Psoas muscle (tissue), 7 donors: ENCODE measurements at regions not wholly inside any gene's neighbourhood (a gene's known extent, or its start where the extent isn't known, plus 50 kb on each side); places are given as distances from the start of the nearest gene placed in this dataset.

Experiments used
- ATAC-seq, 4 donors: fragments of 200-7000 bp; cut with Tn5 transposase; one replicate each; pipeline ENCODE4 v1.9.1; 2020; ENCODE audit warnings: moderate library complexity in 3 of 4, mild to moderate bottlenecking in 2 of 4
- DNase-seq, 2 donors: peaks; one replicate each; pipeline ENCODE4 v3.0.0-alpha.2; 2020
- H3K27ac ChIP-seq: fragments of 200-600 bp; one replicate; pipeline ENCODE4 v1.8.0; 2022
- H3K27me3 ChIP-seq, 3 donors: fragments of 200-600 bp in 1 of 3; one replicate each; pipeline versions ENCODE4 v1.6.1 to v1.8.0; 2013 to 2022; ENCODE audit warnings: low read length in 2 of 3, mild to moderate bottlenecking in 2 of 3, moderate library complexity in 1 of 3; ENCODE audit not compliant: insufficient read depth in 3 of 3
- H3K36me3 ChIP-seq, 2 donors: fragments of 200-600 bp in 1 of 2; one replicate each; pipeline versions ENCODE4 v1.6.1 to v1.8.0; 2013 to 2022; ENCODE audit warnings: low read depth in 1 of 2, mild to moderate bottlenecking in 1 of 2, moderate library complexity in 1 of 2; ENCODE audit not compliant: insufficient read depth in 1 of 2
- H3K4me1 ChIP-seq: fragments of 200-600 bp; one replicate; pipeline ENCODE4 v1.8.0; 2022
- H3K4me3 ChIP-seq: fragments of 200-600 bp; one replicate; pipeline ENCODE4 v1.8.0; 2022; ENCODE audit warnings: mild to moderate bottlenecking
- H3K9me3 ChIP-seq: fragments of 200-600 bp; one replicate; pipeline ENCODE4 v1.8.0; 2022
- CTCF ChIP-seq: fragments of 200-600 bp; IDR thresholded peaks from one replicate; pipeline ENCODE4 v1.8.0; 2022; ENCODE audit warnings: antibody characterized with exemption
- WGBS, 3 donors: extraction: QIAGEN DNeasy Blood & Tissue Kit; methylation state at CpG; one replicate each; pipeline versions ENCODE4 v1.1.6 to v1.1.7; 2013; 5-methylcytosine and 5-hydroxymethylcytosine counted together
- intact Hi-C, 2 donors: fragments of 100-400 bp; cut with DNase I; formaldehyde crosslinking; loops; one replicate each; pipeline versions ENCODE4 v1.11.0 to v1.14.2; 2022
- donor health status: healthy with polysubstance abuse.
- donor health status: DM: no; HTN: no; CAD: no; lungs with moderate emphysema.
- donor health status: Bipolar disorder and iron deficiency.
- donor health status: healthy.
- donor health status: DM: yes; HTN: yes; CAD: no.
- donor health status: DM: no; HTN: no; CAD: no.
- donor health status: DM: yes; HTN: yes; CAD: no.

DNA sequence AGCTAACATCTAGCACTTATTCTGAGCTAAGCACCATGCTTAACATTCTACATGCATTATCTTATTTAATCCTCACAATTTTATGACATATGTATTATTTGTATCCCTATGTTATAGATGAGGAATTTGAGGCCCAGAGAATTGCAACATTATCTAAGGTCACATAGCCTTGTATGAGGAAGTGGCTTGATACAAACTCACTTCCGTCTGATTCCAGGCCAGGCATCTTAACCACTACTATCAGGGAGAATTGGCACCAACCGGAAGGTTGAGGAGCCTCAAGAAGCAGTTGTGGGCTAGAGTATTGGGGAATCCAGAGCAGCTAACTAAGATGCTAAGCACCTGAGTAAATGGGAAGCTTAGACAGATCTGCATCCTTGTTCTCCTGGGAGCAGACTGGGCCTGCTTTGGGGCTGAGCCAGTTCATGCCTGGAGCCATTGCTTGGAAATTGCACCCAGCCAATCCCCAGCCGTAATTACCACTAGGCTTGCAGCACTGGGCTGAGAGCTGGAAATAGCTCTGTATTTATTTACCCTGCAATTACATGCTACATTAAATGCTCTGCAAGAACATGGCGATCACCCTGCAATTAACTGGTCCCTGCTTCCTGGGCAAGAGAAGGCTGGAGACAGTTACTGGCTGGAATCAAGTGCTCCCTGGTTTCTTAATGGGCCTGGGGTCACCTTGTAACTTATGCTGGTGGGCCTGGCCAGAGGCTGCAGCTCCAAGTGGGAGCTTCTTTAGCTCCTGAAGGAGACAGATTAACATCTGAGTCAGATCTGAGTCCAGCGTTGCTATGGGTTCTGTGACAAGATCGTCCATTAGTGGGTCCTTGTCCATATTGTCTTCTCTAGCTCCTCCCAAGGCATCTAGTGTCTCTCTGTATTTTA lies 273.1 kb upstream of the CCL2 start:
- H3K4me3 ChIP-seq, result no peak overlapping the region
- no peaks in the 10 kb centered on the region for H3K27me3 ChIP-seq
- H3K9me3 ChIP-seq, result no peaks in the 10 kb centered on the region
- no peaks in the 10 kb centered on the region for H3K4me1 ChIP-seq
- no peak for TF ChIP-seq CTCF
- H3K27ac ChIP-seq, result no peak overlapping the region
- intact Hi-C loops, result no loop called here
- WGBS, 3 donors, result 28 to 46% (median 42%) methylated on average over 6 of the region's 6 CpGs
- no peak for DNase-seq
- H3K36me3 ChIP-seq, result no peaks in the 10 kb centered on the region
- no peak for ATAC-seq

DNA sequence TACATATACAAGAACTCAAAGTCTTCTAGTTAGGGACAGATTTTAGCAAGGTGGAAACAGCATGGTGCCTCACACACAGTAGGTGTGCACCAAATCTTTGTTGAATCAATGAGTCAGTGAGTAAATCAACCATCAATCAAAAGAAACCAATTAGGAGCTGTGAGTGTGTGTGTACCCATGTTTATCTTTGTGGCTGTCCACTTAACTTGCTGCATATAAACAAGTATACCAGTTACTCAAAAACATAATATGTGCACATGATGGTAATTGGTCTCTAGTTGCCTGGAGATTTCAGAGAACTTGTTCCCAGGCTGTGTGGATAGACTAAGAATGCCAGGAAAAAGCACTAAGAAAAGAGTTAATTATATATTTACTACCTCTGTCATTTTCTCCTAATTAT lies 272.2 kb upstream of the CCL2 start:
- Histone ChIP-seq H3K36me3 (no peaks in the 10 kb centered on the region), H3K27me3 (no peaks in the 10 kb centered on the region), H3K27ac (no peak overlapping the region), H3K9me3 (no peaks in the 10 kb centered on the region), H3K4me3 (no peak overlapping the region), H3K4me1 (no peaks in the 10 kb centered on the region)
- DNase-seq (no peak), ATAC-seq (no peak)
- intact Hi-C loops, result no loop called here
- TF ChIP-seq CTCF, result no peak

DNA sequence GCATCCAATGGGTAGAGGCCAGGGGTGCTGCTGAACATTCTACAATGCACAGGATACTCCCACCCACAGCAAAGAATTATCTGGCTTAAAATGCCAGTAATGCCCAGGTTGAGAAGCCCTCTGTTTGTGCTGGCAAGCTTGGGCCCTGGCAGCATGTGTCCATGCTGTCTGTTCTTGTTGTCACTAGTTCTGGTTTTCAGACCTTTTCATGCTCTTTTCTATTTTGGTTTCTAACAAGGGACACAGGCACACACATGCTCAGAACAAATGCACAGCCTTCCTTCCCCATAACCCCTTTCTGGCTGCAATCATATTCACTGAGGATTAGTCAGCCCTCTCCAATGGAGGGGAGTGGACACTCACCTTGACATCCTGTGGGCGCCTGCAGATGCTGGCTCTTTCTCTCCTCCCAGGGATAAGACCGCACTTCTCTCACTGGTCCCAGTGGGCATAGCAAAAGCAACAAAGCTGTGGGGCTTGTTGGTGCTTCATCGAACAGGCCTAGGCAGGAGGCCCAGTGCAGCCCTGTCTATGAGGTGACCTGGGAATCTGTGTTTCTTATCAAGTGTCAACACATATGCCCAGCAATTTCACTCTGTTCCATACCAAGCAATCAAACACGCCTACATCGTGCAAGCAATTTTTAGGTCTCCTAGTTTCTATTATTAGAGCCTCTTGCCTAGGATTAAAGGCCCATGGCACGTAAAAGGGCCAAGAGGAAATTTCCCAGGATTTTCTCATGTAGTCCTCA lies 271.1 kb upstream of the CCL2 start:
- intact Hi-C loops, result no loop called here
- Histone ChIP-seq H3K4me3 (no peak overlapping the region), H3K4me1 (no peaks in the 10 kb centered on the region), H3K27ac (no peak overlapping the region), H3K9me3 (no peaks in the 10 kb centered on the region), H3K36me3 (no peaks in the 10 kb centered on the region), H3K27me3 (no peaks in the 10 kb centered on the region)
- DNase-seq (no peak), ATAC-seq (peak in 2 of 4 donors; percentile 35 to 63)
- 31 to 72% (median 71%) methylated on average over 6 of the region's 6 CpGs for WGBS, 3 donors
- no peak for TF ChIP-seq CTCF

DNA sequence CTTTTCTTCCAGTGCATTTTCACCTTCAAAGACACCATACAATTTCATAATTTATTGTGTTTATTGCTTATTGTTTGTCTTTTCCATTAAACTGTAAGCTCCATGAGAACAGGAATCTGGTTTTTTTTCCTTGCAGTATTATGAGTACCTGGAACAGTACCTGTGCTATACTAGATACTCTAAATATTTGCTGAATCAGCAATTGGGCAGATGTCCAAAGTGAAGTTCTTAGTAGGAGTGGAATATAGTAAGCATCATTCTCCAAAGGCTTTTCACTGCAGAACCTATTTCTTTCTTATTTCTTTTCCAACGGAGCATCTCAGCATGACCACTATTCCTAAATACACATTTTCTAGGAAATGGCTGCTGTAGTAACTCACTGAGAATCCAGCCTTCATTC lies 269.0 kb upstream of the CCL2 start:
- ATAC-seq, result no peak
- Histone ChIP-seq H3K4me3 (no peak overlapping the region), H3K9me3 (no peaks in the 10 kb centered on the region), H3K27ac (no peak overlapping the region), H3K36me3 (no peaks in the 10 kb centered on the region), H3K27me3 (no peaks in the 10 kb centered on the region), H3K4me1 (no peaks in the 10 kb centered on the region)
- WGBS, 3 donors, result 0 to 2% (median 0%) methylated on average over 1 of the region's 1 CpG
- no peak for DNase-seq
- intact Hi-C loops, result no loop called here
- TF ChIP-seq CTCF, result no peak
